B cell (primary cell): ENCODE measurements at regions not wholly inside any gene's neighbourhood (a gene's known extent, or its start where the extent isn't known, plus 50 kb on each side); places are given as distances from the start of the nearest gene placed in this dataset.

ENCODE experiments used
- EZH2 ChIP-seq: IDR thresholded peaks from 2 replicates; pipeline ENCODE4 v1.6.1; 2012; ENCODE audit warnings: borderline replicate concordance, low read depth, mild to moderate bottlenecking, moderate library complexity, low read length; ENCODE audit not compliant: insufficient read depth, poor library complexity, severe bottlenecking
- TF ChIP-seq, protein P1 (sequence below): fragments of 200-600 bp; IDR thresholded peaks from one replicate; pipeline ENCODE4 v1.8.0; 2022; ENCODE audit warnings: antibody characterized with exemption, mild to moderate bottlenecking

DNA sequence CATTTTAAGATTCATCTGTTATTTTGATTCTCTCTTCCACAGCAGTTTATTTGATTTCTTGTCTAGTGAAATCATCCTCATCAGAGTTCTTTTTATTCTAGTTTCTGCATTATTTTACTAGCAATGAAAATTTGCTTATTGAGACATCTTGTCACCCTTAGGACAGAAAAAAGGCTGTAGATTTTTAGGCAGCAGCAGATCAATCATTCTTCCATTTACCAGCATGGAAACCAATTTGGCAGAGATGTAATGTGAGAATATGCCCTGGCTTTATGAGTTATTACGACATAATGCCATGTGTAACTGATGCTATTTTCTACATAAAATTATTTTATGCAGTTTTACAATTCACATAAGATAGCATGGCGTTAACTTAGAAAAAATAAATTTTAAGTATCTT, 688.6 kb upstream of the SLC10A2 start:
- TF ChIP-seq, protein P1, sequence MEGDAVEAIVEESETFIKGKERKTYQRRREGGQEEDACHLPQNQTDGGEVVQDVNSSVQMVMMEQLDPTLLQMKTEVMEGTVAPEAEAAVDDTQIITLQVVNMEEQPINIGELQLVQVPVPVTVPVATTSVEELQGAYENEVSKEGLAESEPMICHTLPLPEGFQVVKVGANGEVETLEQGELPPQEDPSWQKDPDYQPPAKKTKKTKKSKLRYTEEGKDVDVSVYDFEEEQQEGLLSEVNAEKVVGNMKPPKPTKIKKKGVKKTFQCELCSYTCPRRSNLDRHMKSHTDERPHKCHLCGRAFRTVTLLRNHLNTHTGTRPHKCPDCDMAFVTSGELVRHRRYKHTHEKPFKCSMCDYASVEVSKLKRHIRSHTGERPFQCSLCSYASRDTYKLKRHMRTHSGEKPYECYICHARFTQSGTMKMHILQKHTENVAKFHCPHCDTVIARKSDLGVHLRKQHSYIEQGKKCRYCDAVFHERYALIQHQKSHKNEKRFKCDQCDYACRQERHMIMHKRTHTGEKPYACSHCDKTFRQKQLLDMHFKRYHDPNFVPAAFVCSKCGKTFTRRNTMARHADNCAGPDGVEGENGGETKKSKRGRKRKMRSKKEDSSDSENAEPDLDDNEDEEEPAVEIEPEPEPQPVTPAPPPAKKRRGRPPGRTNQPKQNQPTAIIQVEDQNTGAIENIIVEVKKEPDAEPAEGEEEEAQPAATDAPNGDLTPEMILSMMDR = no peak
- no peak for TF ChIP-seq EZH2
